ENCODE measurements at regions not wholly inside any gene's neighbourhood (a gene's known extent, or its start where the extent isn't known, plus 50 kb on each side); places are given as distances from the start of the nearest gene placed in this dataset.

- in situ Hi-C loops (cut with MboI; ENCODE audit: low pct_unique_long_range_greater_than_20kb, low sequenced_read_pairs, unreplicated experiment) = no loop called here
- TF ChIP-seq CTCF (IDR thresholded peaks at IDR 0.05; ENCODE audit: extremely low read depth, insufficient read depth, missing control alignments) = no peak
- DNase-seq (ENCODE audit: low spot score) = no peak
These were observed 490.3 kb upstream of the PABPC4L start for GRCh38 chr4:134691915-134692314.

GRCh38 chr4:134687646-134688628 is 486.3 kb upstream of the PABPC4L start:
- TF ChIP-seq CTCF (IDR thresholded peaks at IDR 0.05; ENCODE audit: extremely low read depth, insufficient read depth, missing control alignments) = no peak
- no peak for DNase-seq (ENCODE audit: low spot score)
- in situ Hi-C loops (cut with MboI; ENCODE audit: low pct_unique_long_range_greater_than_20kb, low sequenced_read_pairs, unreplicated experiment) = no loop called here

GRCh38 chr4:134677209-134677814 is 475.7 kb upstream of the PABPC4L start:
- in situ Hi-C loops (cut with MboI; ENCODE audit: low pct_unique_long_range_greater_than_20kb, low sequenced_read_pairs, unreplicated experiment) = no loop called here
- DNase-seq (ENCODE audit: low spot score) = no peak
- TF ChIP-seq CTCF (IDR thresholded peaks at IDR 0.05; ENCODE audit: extremely low read depth, insufficient read depth, missing control alignments) = no peak

- no peak for TF ChIP-seq CTCF (IDR thresholded peaks at IDR 0.05; ENCODE audit: extremely low read depth, insufficient read depth, missing control alignments)
- in situ Hi-C loops (cut with MboI; ENCODE audit: low pct_unique_long_range_greater_than_20kb, low sequenced_read_pairs, unreplicated experiment) = no loop called here
- no peak for DNase-seq (ENCODE audit: low spot score)
These were observed 466.6 kb upstream of the PABPC4L start for GRCh38 chr4:134668237-134668636.

- no peak for TF ChIP-seq CTCF (IDR thresholded peaks at IDR 0.05; ENCODE audit: extremely low read depth, insufficient read depth, missing control alignments)
- in situ Hi-C loops (cut with MboI; ENCODE audit: low pct_unique_long_range_greater_than_20kb, low sequenced_read_pairs, unreplicated experiment) = no loop called here
- DNase-seq (ENCODE audit: low spot score) = no peak
These were observed 465.1 kb upstream of the PABPC4L start for GRCh38 chr4:134666640-134667039.

GRCh38 chr4:134665429-134665828 is 463.8 kb upstream of the PABPC4L start:
- TF ChIP-seq CTCF (IDR thresholded peaks at IDR 0.05; ENCODE audit: extremely low read depth, insufficient read depth, missing control alignments) = no peak
- DNase-seq (ENCODE audit: low spot score) = no peak
- in situ Hi-C loops (cut with MboI; ENCODE audit: low pct_unique_long_range_greater_than_20kb, low sequenced_read_pairs, unreplicated experiment) = no loop called here
